ENCODE measurements at regions not wholly inside any gene's neighbourhood (a gene's known extent, or its start where the extent isn't known, plus 50 kb on each side); places are given as distances from the start of the nearest gene placed in this dataset.
A peak's percentile ranks its signal among the peaks of the same experiment; 100 is the strongest.

GRCh38 chr16:87086156-87086555 is 231.0 kb downstream of the C16orf95 start:
- no peaks in the 10 kb centered on the region for H3K4me1 ChIP-seq (ENCODE audit: control insufficient read depth, extremely low read depth, insufficient read depth, low read length)
- H3K27ac ChIP-seq (ENCODE audit: insufficient read depth, low read length), result no peak overlapping the region
- H3K27me3 ChIP-seq (ENCODE audit: control insufficient read depth, insufficient read depth, low read length), result no peaks in the 10 kb centered on the region
- no peak overlapping the region for H3K9ac ChIP-seq (ENCODE audit: insufficient read depth, low read length)
- DNase-seq (ENCODE audit: low read depth in 2 of 2), result peak; percentile 12 to 89
- no peaks in the 10 kb centered on the region for H4K20me1 ChIP-seq (ENCODE audit: control insufficient read depth, extremely low read depth, insufficient read depth, low read length)
- H3K9me3 ChIP-seq (ENCODE audit: control insufficient read depth, insufficient read depth, low read depth, low read length), result no peaks in the 10 kb centered on the region
- TF ChIP-seq CTCF (conservative IDR thresholded peaks at IDR 0.05 in 1 of 2, IDR thresholded peaks at IDR 0.05 in 1 of 2; ENCODE audit: low read depth in 1 of 2, low read length in 2 of 2) (no peak), EZH2 (IDR thresholded peaks at IDR 0.05; ENCODE audit: low read length, missing control alignments) (no peak)
- peak overlapping the region; percentile 29 for H3K4me2 ChIP-seq (ENCODE audit: extremely low read depth, insufficient read depth, low read length)
- H3K4me3 ChIP-seq (replicated peaks in 1 of 4; ENCODE audit: control extremely low read depth in 1 of 4, insufficient read depth in 1 of 4, low read depth in 3 of 4, low read length in 4 of 4), result no peak overlapping the region
- H2AFZ ChIP-seq (ENCODE audit: low read length), result no peak overlapping the region
- no peaks in the 10 kb centered on the region for H3K79me2 ChIP-seq (ENCODE audit: control insufficient read depth, insufficient read depth, low read length)
- no peaks in the 10 kb centered on the region for H3K36me3 ChIP-seq (ENCODE audit: control insufficient read depth, insufficient read depth, low read length)

- H3K27ac ChIP-seq (ENCODE audit: insufficient read depth, low read length), result no peak overlapping the region
- no peak overlapping the region for H3K9ac ChIP-seq (ENCODE audit: insufficient read depth, low read length)
- H3K4me1 ChIP-seq (ENCODE audit: control insufficient read depth, extremely low read depth, insufficient read depth, low read length), result no peaks in the 10 kb centered on the region
- no peaks in the 10 kb centered on the region for H3K79me2 ChIP-seq (ENCODE audit: control insufficient read depth, insufficient read depth, low read length)
- H3K27me3 ChIP-seq (ENCODE audit: control insufficient read depth, insufficient read depth, low read length), result no peaks in the 10 kb centered on the region
- no peaks in the 10 kb centered on the region for H3K9me3 ChIP-seq (ENCODE audit: control insufficient read depth, insufficient read depth, low read depth, low read length)
- peak; percentile 42 to 81 for DNase-seq (ENCODE audit: low read depth in 2 of 2)
- H3K36me3 ChIP-seq (ENCODE audit: control insufficient read depth, insufficient read depth, low read length), result no peaks in the 10 kb centered on the region
- H3K4me3 ChIP-seq (replicated peaks in 1 of 4; ENCODE audit: control extremely low read depth in 1 of 4, insufficient read depth in 1 of 4, low read depth in 3 of 4, low read length in 4 of 4), result no peak overlapping the region
- H2AFZ ChIP-seq (ENCODE audit: low read length), result no peak overlapping the region
- no peaks in the 10 kb centered on the region for H4K20me1 ChIP-seq (ENCODE audit: control insufficient read depth, extremely low read depth, insufficient read depth, low read length)
- no peak for TF ChIP-seq EZH2 (IDR thresholded peaks at IDR 0.05; ENCODE audit: low read length, missing control alignments)
- TF ChIP-seq CTCF (conservative IDR thresholded peaks at IDR 0.05 in 1 of 2, IDR thresholded peaks at IDR 0.05 in 1 of 2; ENCODE audit: low read depth in 1 of 2, low read length in 2 of 2), result no peak
- H3K4me2 ChIP-seq (ENCODE audit: extremely low read depth, insufficient read depth, low read length), result peak overlapping the region; percentile 29
These were observed 230.6 kb downstream of the C16orf95 start for GRCh38 chr16:87086575-87086974.

- no peaks in the 10 kb centered on the region for H3K36me3 ChIP-seq (ENCODE audit: control insufficient read depth, insufficient read depth, low read length)
- no peak overlapping the region for H3K4me3 ChIP-seq (replicated peaks in 1 of 4; ENCODE audit: control extremely low read depth in 1 of 4, insufficient read depth in 1 of 4, low read depth in 3 of 4, low read length in 4 of 4)
- peaks cover 7% of the 10 kb centered on the region for H3K27me3 ChIP-seq (ENCODE audit: control insufficient read depth, insufficient read depth, low read length)
- H3K4me2 ChIP-seq (ENCODE audit: extremely low read depth, insufficient read depth, low read length), result no peak overlapping the region
- no peak overlapping the region for H2AFZ ChIP-seq (ENCODE audit: low read length)
- no peak for TF ChIP-seq EZH2 (IDR thresholded peaks at IDR 0.05; ENCODE audit: low read length, missing control alignments)
- no peak for TF ChIP-seq CTCF (conservative IDR thresholded peaks at IDR 0.05 in 1 of 2, IDR thresholded peaks at IDR 0.05 in 1 of 2; ENCODE audit: low read depth in 1 of 2, low read length in 2 of 2)
- no peaks in the 10 kb centered on the region for H3K4me1 ChIP-seq (ENCODE audit: control insufficient read depth, extremely low read depth, insufficient read depth, low read length)
- H3K79me2 ChIP-seq (ENCODE audit: control insufficient read depth, insufficient read depth, low read length), result no peaks in the 10 kb centered on the region
- no peak overlapping the region for H3K9ac ChIP-seq (ENCODE audit: insufficient read depth, low read length)
- H3K9me3 ChIP-seq (ENCODE audit: control insufficient read depth, insufficient read depth, low read depth, low read length), result no peaks in the 10 kb centered on the region
- no peaks in the 10 kb centered on the region for H4K20me1 ChIP-seq (ENCODE audit: control insufficient read depth, extremely low read depth, insufficient read depth, low read length)
- DNase-seq (ENCODE audit: low read depth in 2 of 2), result no peak
- H3K27ac ChIP-seq (ENCODE audit: insufficient read depth, low read length), result no peak overlapping the region
These were observed 224.2 kb downstream of the C16orf95 start for GRCh38 chr16:87092958-87093357.
